Fibroblast of lung (primary cell): ENCODE measurements at regions not wholly inside any gene's neighbourhood (a gene's known extent, or its start where the extent isn't known, plus 50 kb on each side); places are given as distances from the start of the nearest gene placed in this dataset.

ENCODE experiments used
- CTCF ChIP-seq, 2 donors: IDR thresholded peaks in 1 of 2; conservative IDR thresholded peaks in 1 of 2; 1 replicate in 1 of 2; 2 replicates in 1 of 2; pipeline ENCODE4 v1.5.1; 2011 to 2012; ENCODE audit warnings: low read length in 2 of 2, control low read depth in 1 of 2, inconsistent platforms in 1 of 2, low read depth in 1 of 2, mild to moderate bottlenecking in 1 of 2
- EZH2 ChIP-seq: IDR thresholded peaks from 2 replicates; pipeline ENCODE4 v1.5.1; 2012; ENCODE audit warnings: low read length, control low read depth, mild to moderate bottlenecking; ENCODE audit errors: missing control alignments

- TF ChIP-seq CTCF (conservative IDR thresholded peaks at IDR 0.05 in 1 of 2, IDR thresholded peaks at IDR 0.05 in 1 of 2; ENCODE audit: low read depth in 1 of 2, low read length in 2 of 2) (no peak), EZH2 (no peak)
Observed at GRCh38 chr6:68533339-68533795, 101.7 kb upstream of the ADGRB3 start.
